Endothelial cell (in vitro differentiated cells): ENCODE measurements at regions not wholly inside any gene's neighbourhood (a gene's known extent, or its start where the extent isn't known, plus 50 kb on each side); places are given as distances from the start of the nearest gene placed in this dataset.

ENCODE experiments used
- DNase-seq: peaks from one replicate; pipeline ENCODE4 v3.0.0; 2021; ENCODE audit warnings: low spot score
- H3K27ac Mint-ChIP-seq: one replicate; pipeline ENCODE4 v1.8.0; 2021; ENCODE audit warnings: mixed read lengths, inconsistent platforms; ENCODE audit not compliant: unreplicated experiment
- H3K27me3 Mint-ChIP-seq: one replicate; pipeline ENCODE4 v1.8.0; 2021; ENCODE audit warnings: mild to moderate bottlenecking, moderate library complexity, mixed read lengths, inconsistent platforms; ENCODE audit not compliant: unreplicated experiment
- H3K36me3 Mint-ChIP-seq: one replicate; pipeline ENCODE4 v1.8.0; 2021; ENCODE audit warnings: mild to moderate bottlenecking, low read depth, mixed read lengths, inconsistent platforms; ENCODE audit not compliant: unreplicated experiment
- H3K4me1 Mint-ChIP-seq: one replicate; pipeline ENCODE4 v1.8.0; 2021; ENCODE audit warnings: mild to moderate bottlenecking, mixed read lengths, inconsistent platforms; ENCODE audit not compliant: unreplicated experiment
- H3K4me3 Mint-ChIP-seq: one replicate; pipeline ENCODE4 v1.8.0; 2021; ENCODE audit warnings: mild to moderate bottlenecking, mixed read lengths, inconsistent platforms; ENCODE audit not compliant: unreplicated experiment
- H3K9me3 Mint-ChIP-seq: one replicate; pipeline ENCODE4 v1.8.0; 2021; ENCODE audit warnings: mixed read lengths, inconsistent platforms; ENCODE audit not compliant: unreplicated experiment
- CTCF ChIP-seq: fragments of 200-600 bp; sonication (generic); IDR thresholded peaks from one replicate; pipeline ENCODE4 v1.5.0; 2021; ENCODE audit warnings: antibody characterized with exemption; ENCODE audit not compliant: unreplicated experiment

- H3K4me3 Mint-ChIP-seq, result no peak overlapping the region
- H3K4me1 Mint-ChIP-seq, result no peaks in the 10 kb centered on the region
- H3K27ac Mint-ChIP-seq, result no peak overlapping the region
- H3K27me3 Mint-ChIP-seq, result no peaks in the 10 kb centered on the region
- H3K36me3 Mint-ChIP-seq, result no peaks in the 10 kb centered on the region
- no peak for DNase-seq
- no peak for TF ChIP-seq CTCF
- no peaks in the 10 kb centered on the region for H3K9me3 Mint-ChIP-seq
These were observed 82.7 kb upstream of the TCF12 start for GRCh38 chr15:56835718-56836171.

GRCh38 chr15:56832125-56832524 is 86.3 kb upstream of the TCF12 start:
- no peaks in the 10 kb centered on the region for H3K9me3 Mint-ChIP-seq

GRCh38 chr15:56831467-56832005 is 86.9 kb upstream of the TCF12 start:
- H3K4me1 Mint-ChIP-seq, result no peaks in the 10 kb centered on the region
- no peak overlapping the region for H3K4me3 Mint-ChIP-seq
- H3K27me3 Mint-ChIP-seq, result no peaks in the 10 kb centered on the region
- H3K36me3 Mint-ChIP-seq, result no peaks in the 10 kb centered on the region
- TF ChIP-seq CTCF, result no peak
- no peak overlapping the region for H3K27ac Mint-ChIP-seq
- DNase-seq, result no peak
- no peaks in the 10 kb centered on the region for H3K9me3 Mint-ChIP-seq

More at GRCh38 chr15:56832125-56832524, 86.3 kb upstream of the TCF12 start:
- Mint-ChIP-seq H3K4me3 (no peak overlapping the region), H3K27ac (no peak overlapping the region), H3K4me1 (no peaks in the 10 kb centered on the region), H3K36me3 (no peaks in the 10 kb centered on the region), H3K27me3 (no peaks in the 10 kb centered on the region)
- no peak for DNase-seq
- TF ChIP-seq CTCF, result no peak

GRCh38 chr15:56824175-56824574 is 90.9 kb upstream of the ZNF280D start:
- H3K27me3 Mint-ChIP-seq, result no peaks in the 10 kb centered on the region

More at GRCh38 chr15:56824175-56824574, 90.9 kb upstream of the ZNF280D start:
- no peaks in the 10 kb centered on the region for H3K9me3 Mint-ChIP-seq
- no peak overlapping the region for H3K4me3 Mint-ChIP-seq
- H3K36me3 Mint-ChIP-seq, result no peaks in the 10 kb centered on the region
- TF ChIP-seq CTCF, result no peak
- no peak overlapping the region for H3K27ac Mint-ChIP-seq
- no peak for DNase-seq
- no peaks in the 10 kb centered on the region for H3K4me1 Mint-ChIP-seq
